ENCODE measurements at regions not wholly inside any gene's neighbourhood (a gene's known extent, or its start where the extent isn't known, plus 50 kb on each side); places are given as distances from the start of the nearest gene placed in this dataset.

- ChIA-PET CTCF (no interaction called here), POLR2A (no interaction called here)
- no peak for DNase-seq (ENCODE audit: extremely low spot score)
- TF ChIP-seq SUZ12 (IDR thresholded peaks at IDR 0.05), result no peak
- TF ChIP-seq NFRKB (IDR thresholded peaks at IDR 0.05), result no peak
- no peak for TF ChIP-seq SP1 (IDR thresholded peaks at IDR 0.05)
- TF ChIP-seq ZNF384 (IDR thresholded peaks at IDR 0.05), result no peak
- TF ChIP-seq ELF4 (IDR thresholded peaks at IDR 0.05), result no peak
- TF ChIP-seq CTBP1 (IDR thresholded peaks at IDR 0.05; ENCODE audit: borderline replicate concordance), result no peak
- TF ChIP-seq L3MBTL2 (conservative IDR thresholded peaks at IDR 0.05), result no peak
- TF ChIP-seq PKNOX1 (IDR thresholded peaks at IDR 0.05), result no peak
- no peak for TF ChIP-seq ARNT (IDR thresholded peaks at IDR 0.05)
- TF ChIP-seq TARDBP (IDR thresholded peaks at IDR 0.05), result no peak
- TF ChIP-seq HDGF (IDR thresholded peaks at IDR 0.05; ENCODE audit: borderline replicate concordance), result no peak
- no peak for TF ChIP-seq FOXK2 (IDR thresholded peaks at IDR 0.05)
- no peak for TF ChIP-seq LEF1 (IDR thresholded peaks at IDR 0.05; ENCODE audit: borderline replicate concordance)
- TF ChIP-seq BHLHE40 (IDR thresholded peaks at IDR 0.05; ENCODE audit: borderline replicate concordance), result no peak
- no peak for TF ChIP-seq FOXM1 (IDR thresholded peaks at IDR 0.05; ENCODE audit: borderline replicate concordance)
- no peak for TF ChIP-seq FOXA1 (IDR thresholded peaks at IDR 0.05)
These were observed 739.7 kb downstream of the LTN1 start for GRCh38 chr21:28252928-28253327.

DNA sequence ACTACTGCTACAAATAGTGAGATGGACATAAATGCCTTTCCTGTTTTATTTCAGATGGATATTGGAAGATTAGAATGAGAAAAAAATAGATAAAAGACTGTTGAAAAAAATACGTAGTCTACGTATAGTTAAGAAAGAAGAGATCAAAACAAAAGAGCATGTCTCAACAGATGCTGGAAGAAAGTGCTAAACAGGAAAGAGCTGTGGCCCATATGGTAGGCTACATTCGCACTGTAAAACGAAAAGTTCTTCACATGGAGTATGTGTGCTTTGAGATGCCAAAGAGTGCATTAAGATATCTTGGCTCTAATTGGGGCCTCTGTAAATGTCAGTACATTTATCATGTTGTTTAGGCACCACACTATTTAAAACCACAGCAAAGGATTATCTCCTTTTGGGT, 741.7 kb downstream of the LTN1 start:
- DNase-seq (ENCODE audit: extremely low spot score), result no peak
- CTCF ChIA-PET, result no interaction called here
- POLR2A ChIA-PET, result no interaction called here
- TF ChIP-seq PKNOX1 (IDR thresholded peaks at IDR 0.05) (no peak), FOXA1 (IDR thresholded peaks at IDR 0.05) (no peak), SUZ12 (IDR thresholded peaks at IDR 0.05) (no peak), BHLHE40 (IDR thresholded peaks at IDR 0.05; ENCODE audit: borderline replicate concordance) (no peak), LEF1 (IDR thresholded peaks at IDR 0.05; ENCODE audit: borderline replicate concordance) (no peak), CTBP1 (IDR thresholded peaks at IDR 0.05; ENCODE audit: borderline replicate concordance) (no peak), FOXK2 (IDR thresholded peaks at IDR 0.05) (no peak), ZNF384 (IDR thresholded peaks at IDR 0.05) (no peak), HDGF (IDR thresholded peaks at IDR 0.05; ENCODE audit: borderline replicate concordance) (no peak), ELF4 (IDR thresholded peaks at IDR 0.05) (no peak), ARNT (IDR thresholded peaks at IDR 0.05) (no peak), FOXM1 (IDR thresholded peaks at IDR 0.05; ENCODE audit: borderline replicate concordance) (no peak), TARDBP (IDR thresholded peaks at IDR 0.05) (no peak), SP1 (IDR thresholded peaks at IDR 0.05) (no peak), L3MBTL2 (conservative IDR thresholded peaks at IDR 0.05) (no peak), NFRKB (IDR thresholded peaks at IDR 0.05) (no peak)

GRCh38 chr21:28247454-28248020, 745.1 kb downstream of the LTN1 start:
- no peak for DNase-seq (ENCODE audit: extremely low spot score)
- POLR2A ChIA-PET, result no interaction called here
- TF ChIP-seq L3MBTL2 (conservative IDR thresholded peaks at IDR 0.05) (no peak), FOXA1 (IDR thresholded peaks at IDR 0.05) (no peak), FOXM1 (IDR thresholded peaks at IDR 0.05; ENCODE audit: borderline replicate concordance) (no peak), SUZ12 (IDR thresholded peaks at IDR 0.05) (no peak), HDGF (IDR thresholded peaks at IDR 0.05; ENCODE audit: borderline replicate concordance) (no peak), LEF1 (IDR thresholded peaks at IDR 0.05; ENCODE audit: borderline replicate concordance) (no peak), FOXK2 (IDR thresholded peaks at IDR 0.05) (no peak), SP1 (IDR thresholded peaks at IDR 0.05) (no peak), PKNOX1 (IDR thresholded peaks at IDR 0.05) (no peak), BHLHE40 (IDR thresholded peaks at IDR 0.05; ENCODE audit: borderline replicate concordance) (no peak), ARNT (IDR thresholded peaks at IDR 0.05) (no peak), NFRKB (IDR thresholded peaks at IDR 0.05) (no peak), CTBP1 (IDR thresholded peaks at IDR 0.05; ENCODE audit: borderline replicate concordance) (no peak), TARDBP (IDR thresholded peaks at IDR 0.05) (no peak), ZNF384 (IDR thresholded peaks at IDR 0.05) (no peak), ELF4 (IDR thresholded peaks at IDR 0.05) (no peak)
- CTCF ChIA-PET, result no interaction called here

- ChIA-PET POLR2A (no interaction called here), CTCF (no interaction called here)
- DNase-seq (ENCODE audit: extremely low spot score), result no peak
- no peak for TF ChIP-seq FOXM1 (IDR thresholded peaks at IDR 0.05; ENCODE audit: borderline replicate concordance)
- TF ChIP-seq L3MBTL2 (conservative IDR thresholded peaks at IDR 0.05), result no peak
- no peak for TF ChIP-seq TARDBP (IDR thresholded peaks at IDR 0.05)
- no peak for TF ChIP-seq CTBP1 (IDR thresholded peaks at IDR 0.05; ENCODE audit: borderline replicate concordance)
- TF ChIP-seq BHLHE40 (IDR thresholded peaks at IDR 0.05; ENCODE audit: borderline replicate concordance), result no peak
- no peak for TF ChIP-seq PKNOX1 (IDR thresholded peaks at IDR 0.05)
- TF ChIP-seq SP1 (IDR thresholded peaks at IDR 0.05), result no peak
- no peak for TF ChIP-seq ELF4 (IDR thresholded peaks at IDR 0.05)
- TF ChIP-seq LEF1 (IDR thresholded peaks at IDR 0.05; ENCODE audit: borderline replicate concordance), result no peak
- TF ChIP-seq SUZ12 (IDR thresholded peaks at IDR 0.05), result no peak
- TF ChIP-seq FOXA1 (IDR thresholded peaks at IDR 0.05), result no peak
- TF ChIP-seq ZNF384 (IDR thresholded peaks at IDR 0.05), result no peak
- TF ChIP-seq FOXK2 (IDR thresholded peaks at IDR 0.05), result no peak
- no peak for TF ChIP-seq HDGF (IDR thresholded peaks at IDR 0.05; ENCODE audit: borderline replicate concordance)
- TF ChIP-seq ARNT (IDR thresholded peaks at IDR 0.05), result no peak
- no peak for TF ChIP-seq NFRKB (IDR thresholded peaks at IDR 0.05)
These were observed 752.1 kb downstream of the LTN1 start for GRCh38 chr21:28240586-28240985.

GRCh38 chr21:28239340-28239739, 753.3 kb downstream of the LTN1 start:
- ChIA-PET CTCF (interaction anchor here (0.6 kb wide), 1 partner anchor 187 kb away, joined by 3 read pairs; no protein-coding TSS in a partner anchor), POLR2A (no interaction called here)

More at GRCh38 chr21:28239340-28239739, 753.3 kb downstream of the LTN1 start:
- TF ChIP-seq SP1 (IDR thresholded peaks at IDR 0.05) (no peak), NFRKB (IDR thresholded peaks at IDR 0.05) (no peak), SUZ12 (IDR thresholded peaks at IDR 0.05) (no peak), ZNF384 (IDR thresholded peaks at IDR 0.05) (no peak), HDGF (IDR thresholded peaks at IDR 0.05; ENCODE audit: borderline replicate concordance) (no peak), LEF1 (IDR thresholded peaks at IDR 0.05; ENCODE audit: borderline replicate concordance) (no peak), BHLHE40 (IDR thresholded peaks at IDR 0.05; ENCODE audit: borderline replicate concordance) (no peak), L3MBTL2 (conservative IDR thresholded peaks at IDR 0.05) (no peak), FOXM1 (IDR thresholded peaks at IDR 0.05; ENCODE audit: borderline replicate concordance) (no peak), ELF4 (IDR thresholded peaks at IDR 0.05) (no peak), FOXA1 (IDR thresholded peaks at IDR 0.05) (no peak)
- DNase-seq (ENCODE audit: extremely low spot score), result no peak

Data from HEK293T (cell line).